Stomach (tissue), 8 donors: ENCODE measurements at regions not wholly inside any gene's neighbourhood (a gene's known extent, or its start where the extent isn't known, plus 50 kb on each side); places are given as distances from the start of the nearest gene placed in this dataset.

Experiments used
- DNase-seq, 2 donors: peaks; one replicate each; pipeline versions ENCODE4 v3.0.0 to v3.0.0-alpha.2; 2013 to 2019
- H3K27ac ChIP-seq, 5 donors: fragments of 200-600 bp in 4 of 5; sonication (generic) in 4 of 5; one replicate each; pipeline ENCODE4 v1.5.1; 2013 to 2019; ENCODE audit warnings: mild to moderate bottlenecking in 1 of 5, moderate library complexity in 1 of 5
- H3K27me3 ChIP-seq, 3 donors: fragments of 200-600 bp; sonication (generic); one replicate each; pipeline ENCODE4 v1.5.1; 2017 to 2019; ENCODE audit warnings: mixed run types in 1 of 3
- H3K36me3 ChIP-seq, 4 donors: fragments of 200-600 bp; sonication (generic); 1 replicate in 3 of 4; 2 replicates in 1 of 4; pipeline ENCODE4 v1.5.1; 2016 to 2019
- H3K4me1 ChIP-seq, 4 donors: fragments of 200-600 bp; sonication (generic); one replicate each; pipeline ENCODE4 v1.5.1; 2016 to 2019
- H3K4me3 ChIP-seq, 4 donors: fragments of 200-600 bp; sonication (generic) in 3 of 4; one replicate each; pipeline ENCODE4 v1.5.1; 2016 to 2019; ENCODE audit warnings: mild to moderate bottlenecking in 1 of 4
- H3K9me3 ChIP-seq, 4 donors: fragments of 200-600 bp; sonication (generic); one replicate each; pipeline ENCODE4 v1.5.1; 2016 to 2019
- EP300 ChIP-seq: sonication (generic); formaldehyde crosslinking; IDR thresholded peaks from one replicate; pipeline ENCODE4 v1.6.1; 2017; ENCODE audit warnings: antibody characterized with exemption
- POLR2A ChIP-seq, 4 donors: fragments of 450-650 bp; IDR thresholded peaks; one replicate each; pipeline ENCODE4 v1.6.1; 2016; ENCODE audit warnings: antibody characterized with exemption in 4 of 4, control low read depth in 2 of 4, mild to moderate bottlenecking in 1 of 4, moderate library complexity in 1 of 4
- POLR2AphosphoS5 ChIP-seq, 3 donors: sonication (generic); formaldehyde crosslinking; IDR thresholded peaks; one replicate each; pipeline ENCODE4 v1.6.1; 2016; ENCODE audit warnings: antibody characterized with exemption in 3 of 3
- WGBS, 5 donors: extraction: QIAGEN DNeasy Blood & Tissue Kit in 3 of 5; methylation state at CpG; one replicate each; pipeline versions ENCODE4 v1.1.5 to v1.1.7; 2013 to 2018; 5-methylcytosine and 5-hydroxymethylcytosine counted together
- intact Hi-C: fragments of 100-400 bp; cut with DNase I; formaldehyde crosslinking; loops from one replicate; pipeline ENCODE4 v1.15.1; 2023; ENCODE audit warnings: low total_unique reads
- TF ChIP-seq, protein P1 (sequence below), 7 experiments: fragments of 450-650 bp in 4 of 7; fragments of 200-600 bp in 3 of 7; sonication (generic) in 3 of 7; IDR thresholded peaks; one replicate each; pipeline ENCODE4 v1.5.1; 2016 to 2019; ENCODE audit warnings: antibody characterized with exemption in 7 of 7, control low read depth in 2 of 7, mild to moderate bottlenecking in 1 of 7
- donor health status: healthy with polysubstance abuse.
- donor health status: Bipolar disorder and iron deficiency.
- donor health status: healthy.

- intact Hi-C loops, result no loop called here
- Histone ChIP-seq H3K9me3 (peaks cover 0 to 3% (median 0%) of the 10 kb centered on the region in 4 donors), H3K4me3 (no peak overlapping the region), H3K27ac (no peak overlapping the region), H3K36me3 (no peaks in the 10 kb centered on the region), H3K27me3 (no peaks in the 10 kb centered on the region), H3K4me1 (no peaks in the 10 kb centered on the region)
- DNase-seq, result no peak
- no peak for TF ChIP-seq POLR2AphosphoS5 (IDR thresholded peaks at IDR 0.05)
- no peak for TF ChIP-seq EP300
- TF ChIP-seq, protein P1, sequence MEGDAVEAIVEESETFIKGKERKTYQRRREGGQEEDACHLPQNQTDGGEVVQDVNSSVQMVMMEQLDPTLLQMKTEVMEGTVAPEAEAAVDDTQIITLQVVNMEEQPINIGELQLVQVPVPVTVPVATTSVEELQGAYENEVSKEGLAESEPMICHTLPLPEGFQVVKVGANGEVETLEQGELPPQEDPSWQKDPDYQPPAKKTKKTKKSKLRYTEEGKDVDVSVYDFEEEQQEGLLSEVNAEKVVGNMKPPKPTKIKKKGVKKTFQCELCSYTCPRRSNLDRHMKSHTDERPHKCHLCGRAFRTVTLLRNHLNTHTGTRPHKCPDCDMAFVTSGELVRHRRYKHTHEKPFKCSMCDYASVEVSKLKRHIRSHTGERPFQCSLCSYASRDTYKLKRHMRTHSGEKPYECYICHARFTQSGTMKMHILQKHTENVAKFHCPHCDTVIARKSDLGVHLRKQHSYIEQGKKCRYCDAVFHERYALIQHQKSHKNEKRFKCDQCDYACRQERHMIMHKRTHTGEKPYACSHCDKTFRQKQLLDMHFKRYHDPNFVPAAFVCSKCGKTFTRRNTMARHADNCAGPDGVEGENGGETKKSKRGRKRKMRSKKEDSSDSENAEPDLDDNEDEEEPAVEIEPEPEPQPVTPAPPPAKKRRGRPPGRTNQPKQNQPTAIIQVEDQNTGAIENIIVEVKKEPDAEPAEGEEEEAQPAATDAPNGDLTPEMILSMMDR (IDR thresholded peaks at IDR 0.05), result no peak
- no peak for TF ChIP-seq POLR2A (IDR thresholded peaks at IDR 0.05)
Observed at GRCh38 chr5:130777794-130778193, 387.3 kb downstream of the HINT1 start.

- Histone ChIP-seq H3K4me3 (no peak overlapping the region), H3K27ac (no peak overlapping the region), H3K4me1 (no peaks in the 10 kb centered on the region), H3K27me3 (no peaks in the 10 kb centered on the region), H3K36me3 (no peaks in the 10 kb centered on the region), H3K9me3 (no peaks in the 10 kb centered on the region)
- DNase-seq, result no peak
- TF ChIP-seq POLR2A (IDR thresholded peaks at IDR 0.05), result no peak
- TF ChIP-seq, protein P1 (IDR thresholded peaks at IDR 0.05), result no peak
- no peak for TF ChIP-seq EP300
- no peak for TF ChIP-seq POLR2AphosphoS5 (IDR thresholded peaks at IDR 0.05)
- intact Hi-C loops, result no loop called here
- 42 to 58% (median 52%) methylated on average over 3 of the region's 3 CpGs for WGBS, 5 donors
Observed at GRCh38 chr5:130773813-130774212, 391.2 kb downstream of the HINT1 start.

DNA sequence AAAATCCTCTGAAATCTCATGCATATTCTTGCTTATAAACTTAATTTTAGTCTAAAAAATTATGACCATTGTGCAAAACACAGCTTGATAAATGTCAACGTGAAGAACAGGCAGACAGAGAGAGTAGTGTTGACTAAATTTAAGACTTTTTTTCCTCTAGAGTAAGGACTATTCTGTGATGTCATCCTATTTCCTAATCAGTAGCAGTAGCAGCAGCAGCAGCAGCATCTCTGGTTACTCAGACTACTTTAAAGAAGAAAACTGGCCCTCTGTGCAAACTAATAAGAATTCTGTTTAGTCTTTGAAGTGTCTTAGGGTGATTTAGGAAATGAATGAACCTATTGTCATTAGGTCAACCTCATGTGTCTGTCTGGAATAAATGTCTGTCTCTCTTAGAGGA, 403.0 kb downstream of the HINT1 start:
- Histone ChIP-seq H3K36me3 (no peaks in the 10 kb centered on the region), H3K4me3 (no peak overlapping the region), H3K9me3 (peaks cover 0 to 4% (median 0%) of the 10 kb centered on the region in 4 donors), H3K4me1 (no peaks in the 10 kb centered on the region), H3K27ac (no peak overlapping the region), H3K27me3 (no peaks in the 10 kb centered on the region)
- TF ChIP-seq, protein P1 (IDR thresholded peaks at IDR 0.05), result no peak
- TF ChIP-seq POLR2A (IDR thresholded peaks at IDR 0.05), result no peak
- TF ChIP-seq EP300, result no peak
- TF ChIP-seq POLR2AphosphoS5 (IDR thresholded peaks at IDR 0.05), result no peak
- DNase-seq, result no peak
- intact Hi-C loops, result no loop called here
- WGBS, 5 donors, result 42 to 68% (median 63%) methylated on average over 1 of the region's 1 CpG

GRCh38 chr5:130759061-130759460, 406.0 kb downstream of the HINT1 start:
- intact Hi-C loops, result no loop called here
- TF ChIP-seq POLR2AphosphoS5 (IDR thresholded peaks at IDR 0.05), result no peak
- TF ChIP-seq, protein P1 (IDR thresholded peaks at IDR 0.05), result no peak
- no peak for TF ChIP-seq EP300
- TF ChIP-seq POLR2A (IDR thresholded peaks at IDR 0.05), result no peak
- 35 to 80% (median 54%) methylated on average over 3 of the region's 3 CpGs for WGBS, 5 donors

More at GRCh38 chr5:130759061-130759460, 406.0 kb downstream of the HINT1 start:
- Histone ChIP-seq H3K27me3 (no peaks in the 10 kb centered on the region), H3K4me3 (no peak overlapping the region), H3K9me3 (no peaks in the 10 kb centered on the region), H3K4me1 (no peaks in the 10 kb centered on the region), H3K36me3 (no peaks in the 10 kb centered on the region), H3K27ac (no peak overlapping the region)
- DNase-seq, result peak in 1 of 2 donors; percentile 8
